ENCODE measurements at regions not wholly inside any gene's neighbourhood (a gene's known extent, or its start where the extent isn't known, plus 50 kb on each side); places are given as distances from the start of the nearest gene placed in this dataset.
"Not testable (repeated sequence)": the region's sequence is repeated elsewhere in the genome, so short reads cannot be mapped to it uniquely, and the experiment has no call there.

DNA sequence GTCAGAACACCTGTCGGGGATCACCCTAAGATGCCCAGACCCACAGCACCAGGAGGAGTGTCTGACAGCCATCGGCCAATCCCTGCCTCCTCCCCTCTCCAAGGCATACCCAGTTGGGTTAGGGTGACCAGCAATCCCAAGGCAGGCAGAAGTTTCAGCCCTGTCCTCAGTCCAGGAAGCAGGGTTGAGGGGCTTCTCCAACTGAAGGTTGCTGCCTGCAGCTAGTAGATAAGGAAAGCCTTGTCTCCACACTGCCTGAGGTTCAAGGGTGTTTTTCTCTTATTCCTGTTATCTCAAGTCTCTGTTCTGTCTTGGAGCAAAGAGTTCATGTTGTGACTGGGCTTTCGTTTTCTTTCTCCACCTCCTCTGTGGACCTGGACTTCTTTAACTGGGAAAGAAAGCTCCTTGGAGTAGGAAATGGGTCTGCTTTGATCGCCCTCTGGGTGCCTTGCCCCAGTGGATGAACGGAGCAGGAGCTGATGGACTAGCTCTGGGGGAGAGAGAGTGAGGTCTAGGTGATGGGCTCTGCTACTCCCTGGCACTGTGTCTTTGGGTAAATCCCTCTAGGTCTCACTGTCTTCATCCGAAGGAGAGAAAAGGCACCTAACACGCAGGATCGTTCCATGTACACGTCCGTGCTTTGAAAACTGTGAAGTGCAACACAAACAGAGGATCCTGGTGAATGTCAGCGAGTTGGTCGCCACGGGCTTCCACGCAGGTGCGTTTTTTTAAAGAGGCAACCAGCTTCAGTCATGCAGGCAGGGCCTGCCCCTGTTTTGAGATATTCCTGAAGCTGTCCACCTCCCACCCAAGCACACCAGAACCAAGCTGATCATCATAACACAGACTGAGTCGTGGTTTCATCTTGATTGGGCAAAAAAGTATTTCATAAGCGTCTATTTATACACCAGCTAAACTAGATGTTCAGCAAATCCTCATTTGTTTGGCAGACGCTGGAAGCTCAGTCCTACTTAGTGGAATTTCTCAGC lies 52.5 kb upstream of the FOXN3 start:
- DNase-seq (ENCODE audit: low read depth), result no peak

DNA sequence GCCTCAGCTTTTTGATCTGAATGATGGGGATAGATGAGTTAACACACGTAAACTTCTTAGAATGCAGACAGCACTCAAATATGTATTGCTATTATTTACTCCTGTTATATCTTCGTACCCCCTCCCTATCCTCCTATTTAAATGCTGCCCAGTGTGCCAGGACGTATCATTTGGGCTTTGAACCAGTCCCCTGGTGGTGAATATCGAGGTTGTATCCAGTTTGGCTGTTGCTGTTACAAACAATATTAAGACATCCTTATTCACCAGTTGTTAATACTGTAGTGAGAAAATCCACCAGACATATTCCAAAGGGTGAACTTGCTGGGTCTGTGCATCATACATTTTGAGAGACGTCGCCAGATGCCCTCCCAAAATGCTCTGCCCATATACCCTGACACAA lies 51.5 kb upstream of the FOXN3 start:
- no peak for DNase-seq (ENCODE audit: low read depth)

DNA sequence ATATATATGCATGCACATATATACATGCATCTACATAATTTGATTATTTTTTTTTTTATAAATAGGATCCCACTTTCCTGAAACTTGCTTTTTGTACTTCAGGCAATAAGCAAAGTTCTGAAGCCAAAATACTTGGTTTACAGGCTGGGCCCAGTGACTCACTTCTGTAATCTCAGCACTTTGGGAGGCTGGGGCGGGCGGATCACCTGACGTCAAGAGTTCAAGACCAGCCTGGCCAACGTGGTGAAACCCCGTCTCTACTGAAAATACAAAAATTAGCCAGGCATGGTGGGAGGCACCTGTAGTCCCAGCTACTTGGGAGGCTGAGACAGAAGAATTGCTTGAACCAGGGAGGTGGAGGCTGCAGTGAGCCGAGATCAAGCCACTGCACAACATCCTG lies 51.0 kb upstream of the FOXN3 start:
- DNase-seq (ENCODE audit: low read depth), result not testable (repeated sequence)

DNA sequence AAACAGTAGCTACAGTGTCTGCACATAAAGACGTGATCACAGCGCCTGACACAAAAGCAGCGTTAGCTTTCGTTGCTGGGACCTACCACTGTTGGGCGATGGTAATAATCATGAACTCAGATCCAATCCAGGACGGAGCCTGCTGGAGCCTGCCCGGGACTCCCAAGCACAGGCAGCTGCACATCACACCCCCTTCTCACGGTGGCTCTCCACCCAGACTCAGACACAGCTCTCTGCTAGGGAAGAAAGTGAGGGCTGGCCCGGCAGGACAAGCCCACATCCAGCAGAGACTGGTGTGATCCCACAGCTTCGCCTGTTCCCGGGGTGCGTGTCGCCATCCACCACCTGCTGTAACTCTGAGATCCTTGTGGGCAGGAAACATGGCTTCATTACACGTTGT lies 49.9 kb upstream of the FOXN3 start:
- DNase-seq (ENCODE audit: low read depth), result peak; percentile 16
